ENCODE measurements at regions not wholly inside any gene's neighbourhood (a gene's known extent, or its start where the extent isn't known, plus 50 kb on each side); places are given as distances from the start of the nearest gene placed in this dataset.

DNA sequence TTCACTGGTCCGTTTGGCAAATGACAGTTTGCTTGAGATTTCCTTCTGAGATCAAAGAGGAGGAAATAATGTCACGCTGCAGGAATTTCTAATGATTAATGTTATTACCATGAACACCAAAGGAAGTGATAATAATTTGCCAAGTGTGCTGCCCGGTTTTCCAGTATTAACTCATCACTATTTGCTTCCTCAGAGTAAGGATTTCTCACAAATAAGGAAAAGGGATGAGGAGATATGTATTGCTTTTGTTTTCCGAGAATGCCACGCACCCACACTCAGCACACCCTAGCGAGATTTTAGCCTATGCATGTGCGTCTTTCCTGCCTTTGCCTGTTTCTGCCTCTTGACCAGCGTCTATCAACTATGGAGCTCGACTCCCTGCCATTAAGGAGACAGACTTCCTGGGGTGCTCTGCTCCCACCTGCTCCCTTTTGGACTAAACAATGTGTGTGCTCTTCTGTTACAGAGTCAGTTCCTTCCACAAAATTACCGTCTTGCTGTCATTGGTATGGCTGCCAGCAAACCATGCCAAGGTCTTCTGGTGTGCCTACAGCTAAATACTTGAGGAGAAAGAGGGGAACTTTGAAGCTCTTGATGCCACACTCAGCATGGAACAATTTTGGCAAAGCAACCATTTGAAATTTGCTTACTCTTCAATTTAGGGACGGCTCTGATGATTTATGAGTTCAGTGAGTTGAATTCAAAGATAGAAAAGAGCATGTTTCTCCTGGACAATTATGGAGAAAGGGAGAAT, 393.1 kb upstream of the ZFP42 start:
- DNase-seq (ENCODE audit: insufficient read length, low spot score) = no peak
- FAIRE-seq = no peak
- TF ChIP-seq, protein P1, sequence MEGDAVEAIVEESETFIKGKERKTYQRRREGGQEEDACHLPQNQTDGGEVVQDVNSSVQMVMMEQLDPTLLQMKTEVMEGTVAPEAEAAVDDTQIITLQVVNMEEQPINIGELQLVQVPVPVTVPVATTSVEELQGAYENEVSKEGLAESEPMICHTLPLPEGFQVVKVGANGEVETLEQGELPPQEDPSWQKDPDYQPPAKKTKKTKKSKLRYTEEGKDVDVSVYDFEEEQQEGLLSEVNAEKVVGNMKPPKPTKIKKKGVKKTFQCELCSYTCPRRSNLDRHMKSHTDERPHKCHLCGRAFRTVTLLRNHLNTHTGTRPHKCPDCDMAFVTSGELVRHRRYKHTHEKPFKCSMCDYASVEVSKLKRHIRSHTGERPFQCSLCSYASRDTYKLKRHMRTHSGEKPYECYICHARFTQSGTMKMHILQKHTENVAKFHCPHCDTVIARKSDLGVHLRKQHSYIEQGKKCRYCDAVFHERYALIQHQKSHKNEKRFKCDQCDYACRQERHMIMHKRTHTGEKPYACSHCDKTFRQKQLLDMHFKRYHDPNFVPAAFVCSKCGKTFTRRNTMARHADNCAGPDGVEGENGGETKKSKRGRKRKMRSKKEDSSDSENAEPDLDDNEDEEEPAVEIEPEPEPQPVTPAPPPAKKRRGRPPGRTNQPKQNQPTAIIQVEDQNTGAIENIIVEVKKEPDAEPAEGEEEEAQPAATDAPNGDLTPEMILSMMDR (IDR thresholded peaks at IDR 0.05; ENCODE audit: insufficient read depth, missing control alignments) = no peak

DNA sequence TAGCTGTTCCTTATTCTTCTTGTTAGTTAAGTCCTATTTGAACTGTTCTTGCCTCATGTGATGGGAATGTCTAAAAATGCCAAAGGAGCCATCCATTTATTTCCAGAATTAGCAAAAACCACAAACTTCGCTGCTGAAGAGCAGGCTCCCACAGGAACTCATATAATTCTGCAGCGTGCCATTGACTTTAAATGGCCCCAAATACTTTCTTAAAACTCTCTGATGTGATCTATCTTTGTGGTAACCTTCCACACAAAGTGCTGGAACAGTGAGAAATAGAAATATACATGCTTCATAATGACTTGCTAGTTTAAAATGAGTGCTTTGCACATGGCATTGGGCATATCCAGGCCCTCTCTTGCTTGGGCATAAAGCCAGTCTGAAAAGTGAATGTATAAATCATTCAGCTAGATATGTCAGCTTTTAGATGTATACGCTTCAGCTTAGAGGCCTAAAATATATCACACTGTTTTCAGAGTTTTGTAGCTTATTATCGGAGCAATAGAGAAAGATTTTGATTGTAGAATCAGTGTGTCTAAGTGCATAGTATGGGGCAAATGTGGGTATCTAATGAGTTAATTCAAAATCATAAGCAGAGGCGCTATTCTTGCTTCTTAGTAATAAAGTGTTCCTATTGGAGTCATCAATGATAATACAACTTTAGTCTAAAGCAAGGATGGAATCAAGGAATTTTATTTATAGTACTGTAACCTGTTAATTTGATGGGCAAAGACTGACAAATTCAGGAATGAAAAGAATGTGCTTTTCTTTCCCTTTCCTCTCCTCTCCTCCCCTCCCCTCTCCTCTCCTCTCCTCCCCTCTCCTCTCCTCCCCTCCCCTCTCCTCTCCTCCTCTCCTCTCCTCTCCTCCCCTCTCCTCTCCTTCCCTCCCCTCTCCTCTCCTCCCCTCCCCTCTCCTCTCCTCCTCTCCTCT, 392.2 kb upstream of the ZFP42 start:
- DNase-seq (ENCODE audit: insufficient read length, low spot score) (no peak), FAIRE-seq (no peak)
- TF ChIP-seq, protein P1 (IDR thresholded peaks at IDR 0.05; ENCODE audit: insufficient read depth, missing control alignments) = no peak

DNA sequence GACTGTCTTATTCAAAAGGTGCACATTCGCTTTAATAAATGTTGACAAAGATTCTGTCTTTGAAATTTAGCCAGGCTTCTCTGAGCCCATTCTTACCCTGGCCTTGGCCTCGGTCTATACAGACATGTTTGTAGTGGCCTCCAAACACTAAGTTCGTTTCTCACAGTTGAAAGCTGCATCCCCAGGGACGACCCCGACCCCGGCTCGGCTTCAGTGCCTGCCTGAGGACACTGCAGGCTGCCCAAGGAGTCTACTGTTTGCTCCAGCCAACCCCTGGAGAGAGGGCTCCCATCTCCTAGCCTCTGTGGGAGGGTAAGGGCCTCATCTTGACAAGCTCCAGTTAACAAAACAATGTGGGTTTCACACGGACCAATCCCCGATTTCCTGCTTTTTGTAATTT, 390.6 kb upstream of the ZFP42 start:
- FAIRE-seq = no peak
- DNase-seq (ENCODE audit: insufficient read length, low spot score) = no peak
- TF ChIP-seq, protein P1 (IDR thresholded peaks at IDR 0.05; ENCODE audit: insufficient read depth, missing control alignments) = no peak

DNA sequence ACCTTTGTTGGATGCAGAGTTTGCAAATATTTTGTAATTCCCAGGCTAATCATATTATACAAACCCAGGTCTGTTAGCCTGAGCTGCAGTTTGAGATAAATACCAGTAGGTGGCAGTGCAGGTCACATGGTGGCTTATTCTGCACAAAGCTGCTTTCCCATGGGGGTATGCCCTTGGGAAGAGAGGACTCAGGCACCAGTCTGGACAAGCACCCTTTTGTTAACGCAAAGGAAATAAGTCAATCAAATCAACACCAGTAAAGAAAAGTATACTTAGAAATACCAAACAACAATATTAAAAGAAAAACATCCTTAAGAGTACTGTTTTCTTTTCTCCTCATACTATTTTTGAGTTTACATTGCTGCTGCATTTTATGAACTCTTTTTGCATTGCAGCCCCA, 389.0 kb upstream of the ZFP42 start:
- no peak for DNase-seq (ENCODE audit: insufficient read length, low spot score)
- TF ChIP-seq, protein P1 (IDR thresholded peaks at IDR 0.05; ENCODE audit: insufficient read depth, missing control alignments) = peak; percentile 91
- FAIRE-seq = peak; percentile 89

DNA sequence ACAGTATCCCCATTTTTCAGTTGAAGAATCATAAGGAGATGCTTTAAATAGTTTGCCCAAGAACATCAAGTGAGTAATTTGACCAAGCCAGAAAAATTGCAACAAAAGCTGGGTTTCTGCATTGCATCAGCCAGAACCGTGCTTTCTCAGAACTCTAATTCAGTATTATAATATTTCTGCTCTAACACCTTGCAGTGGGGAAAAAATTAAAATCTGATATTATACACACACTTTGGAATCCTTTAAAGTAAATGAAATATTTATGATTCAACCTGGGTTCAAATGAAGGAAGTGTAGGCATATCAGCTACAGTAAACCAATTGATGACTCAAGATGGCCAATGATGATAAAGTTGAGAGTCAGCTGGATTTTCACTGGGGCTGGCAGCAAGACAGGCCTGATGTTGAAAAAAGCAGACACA, 387.6 kb upstream of the ZFP42 start:
- TF ChIP-seq, protein P1 (IDR thresholded peaks at IDR 0.05; ENCODE audit: insufficient read depth, missing control alignments) = no peak
- FAIRE-seq (no peak), DNase-seq (ENCODE audit: insufficient read length, low spot score) (no peak)

DNA sequence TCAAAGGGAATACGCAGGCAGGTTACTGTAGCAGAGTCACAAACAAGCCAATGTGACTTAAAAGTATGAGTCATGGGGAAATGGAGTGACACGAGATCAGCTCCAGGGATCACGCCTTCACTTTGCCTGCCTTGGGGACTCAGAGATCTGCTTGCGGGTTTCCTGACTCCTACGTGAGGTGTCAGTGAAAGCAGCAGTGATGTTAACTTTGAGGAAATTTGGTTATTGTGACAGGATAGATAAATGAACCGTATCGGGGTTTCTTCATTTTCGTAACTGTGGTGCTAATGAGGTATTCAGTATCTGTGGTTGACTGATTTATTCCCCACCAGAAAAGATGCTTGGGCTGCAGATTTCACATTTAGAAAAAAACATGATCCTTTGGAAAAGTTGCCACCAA, 383.3 kb upstream of the ZFP42 start:
- no peak for FAIRE-seq
- TF ChIP-seq, protein P1 (IDR thresholded peaks at IDR 0.05; ENCODE audit: insufficient read depth, missing control alignments) = no peak
- no peak for DNase-seq (ENCODE audit: insufficient read length, low spot score)
